Left renal cortex interstitium (tissue), 4 donors: ENCODE measurements at regions not wholly inside any gene's neighbourhood (a gene's known extent, or its start where the extent isn't known, plus 50 kb on each side); places are given as distances from the start of the nearest gene placed in this dataset.

Source experiments
- DNase-seq, 4 donors: peaks; one replicate each; pipeline ENCODE4 v3.0.0-alpha.2; 2013; ENCODE audit warnings: low read depth in 4 of 4, low spot score in 2 of 4, missing footprints in 1 of 4

DNA sequence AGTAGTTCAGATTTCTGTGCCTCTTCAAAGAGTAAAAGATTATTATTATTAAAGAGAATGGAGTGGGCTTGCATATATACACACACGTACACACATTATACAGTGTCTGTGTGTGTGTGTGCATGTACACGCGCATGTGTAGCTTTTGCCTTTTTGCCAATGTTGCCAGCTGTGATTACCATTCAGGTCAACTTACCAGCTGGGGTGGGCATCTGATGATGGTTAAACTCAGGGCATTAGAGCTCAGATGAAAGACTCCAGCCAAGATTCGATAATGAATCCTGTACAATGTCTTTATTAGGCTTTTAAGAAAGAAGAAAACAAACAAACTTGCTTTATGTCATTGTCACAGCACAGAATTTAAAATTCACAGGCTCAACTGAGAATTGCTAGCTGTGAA is 296.5 kb upstream of the DMAC1 start:
- no peak for DNase-seq

DNA sequence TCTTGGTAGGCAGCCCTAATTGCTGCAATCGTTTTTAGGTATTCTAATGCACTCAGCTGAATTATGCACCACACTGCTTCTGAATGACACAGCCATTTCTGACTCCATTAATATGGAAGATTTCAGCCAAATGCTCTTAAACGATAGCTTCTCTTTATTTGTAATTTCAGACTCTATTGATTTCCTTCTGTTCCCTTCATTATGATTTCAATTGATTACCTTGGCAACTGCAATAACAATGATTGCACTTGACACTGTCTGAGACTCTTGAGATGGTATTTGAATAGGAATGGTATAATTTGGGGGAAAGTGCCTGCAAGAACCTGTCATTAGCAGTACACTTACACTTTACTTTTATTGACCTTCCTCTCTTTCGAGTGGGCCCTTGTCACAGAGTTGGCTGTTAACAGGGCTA is 296.1 kb upstream of the DMAC1 start:
- DNase-seq, result no peak

DNA sequence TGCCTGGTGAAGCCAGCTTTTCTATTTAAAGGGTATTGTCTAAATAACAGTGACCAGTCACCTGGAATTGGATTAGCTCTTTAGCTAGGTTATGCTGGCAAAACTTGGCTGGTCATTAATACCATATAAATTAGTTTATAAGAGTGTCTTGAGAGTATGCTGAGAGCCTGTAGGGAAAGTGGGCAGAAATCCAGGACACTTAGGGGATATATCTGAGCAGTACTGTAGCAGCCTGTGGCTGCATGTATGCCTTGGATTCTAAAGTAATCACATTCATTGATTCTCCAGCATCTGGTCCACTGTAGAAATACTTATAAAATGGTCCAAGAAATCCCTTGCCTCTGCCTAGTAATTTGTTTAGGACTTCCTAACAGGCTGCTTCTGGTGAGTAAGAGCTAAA is 288.9 kb upstream of the DMAC1 start:
- no peak for DNase-seq

DNA sequence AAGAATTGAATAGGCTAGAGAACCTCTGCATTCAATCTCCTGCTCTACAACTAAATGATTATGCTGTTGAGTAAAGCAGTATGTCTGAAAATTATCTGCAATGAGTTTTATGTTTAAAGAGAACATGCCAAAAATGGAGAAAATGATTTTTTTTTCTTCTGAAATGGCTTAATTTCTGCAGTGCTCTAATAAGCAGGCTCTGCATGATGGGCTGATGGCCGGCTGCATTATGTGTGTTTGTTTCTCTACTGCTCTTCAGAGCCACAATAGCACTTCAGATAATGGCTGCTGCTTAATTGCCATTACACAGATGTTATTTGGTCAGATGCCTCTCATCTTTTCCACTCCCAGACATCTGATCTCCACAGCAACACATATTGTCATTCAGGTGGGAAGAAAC is 286.4 kb upstream of the DMAC1 start:
- DNase-seq, result no peak

DNA sequence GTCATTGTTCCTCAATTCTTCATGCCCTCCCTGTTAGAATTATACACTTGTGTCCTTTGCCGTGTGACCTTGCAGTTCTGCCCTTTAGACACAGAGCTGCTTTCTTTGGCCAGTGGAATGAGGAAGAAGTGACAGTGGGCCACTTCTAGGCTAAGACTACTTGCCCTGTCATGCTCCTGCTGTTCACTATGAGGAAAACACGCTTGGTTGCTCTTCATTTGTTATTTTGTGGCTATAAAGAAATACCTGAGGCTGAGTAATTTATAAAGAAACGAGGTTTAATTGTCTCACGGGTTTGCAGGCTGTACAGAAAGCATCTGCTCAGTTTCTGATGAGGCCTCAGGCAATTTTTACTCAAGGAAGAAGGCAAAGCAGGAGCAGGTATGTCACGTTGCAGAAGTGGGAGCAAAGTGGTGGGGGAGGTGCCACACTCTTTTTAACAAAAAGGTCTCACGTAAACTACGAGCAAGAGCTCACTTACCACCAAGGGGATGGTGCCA is 279.1 kb upstream of the DMAC1 start:
- DNase-seq, result no peak

DNA sequence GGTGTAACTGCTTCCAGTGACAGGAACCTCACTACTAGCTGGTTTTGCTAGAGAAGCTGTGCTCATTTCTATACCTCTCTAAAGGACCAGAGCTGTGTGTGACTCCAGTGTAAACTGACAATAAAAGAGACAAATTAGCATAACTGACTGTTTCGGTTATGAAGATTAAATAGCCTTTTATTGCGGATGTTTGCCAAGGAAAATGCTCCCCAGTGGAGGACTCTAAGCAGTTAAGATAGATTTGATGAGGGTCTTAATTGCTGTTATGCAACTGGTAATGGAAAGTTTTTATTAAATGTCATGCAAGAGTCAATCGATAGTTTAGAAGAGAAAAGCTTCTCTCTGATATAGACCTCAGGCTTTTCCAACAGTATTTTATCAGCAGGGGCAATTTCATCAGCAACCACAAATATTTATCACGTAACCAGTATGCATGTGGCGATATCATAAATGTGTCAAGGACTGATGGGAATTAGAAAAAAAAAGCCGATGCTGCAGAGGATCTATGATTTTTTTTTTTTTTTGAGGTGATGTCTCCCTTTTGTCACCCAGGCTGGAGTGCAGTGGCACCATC is 275.2 kb upstream of the DMAC1 start:
- DNase-seq, result no peak

DNA sequence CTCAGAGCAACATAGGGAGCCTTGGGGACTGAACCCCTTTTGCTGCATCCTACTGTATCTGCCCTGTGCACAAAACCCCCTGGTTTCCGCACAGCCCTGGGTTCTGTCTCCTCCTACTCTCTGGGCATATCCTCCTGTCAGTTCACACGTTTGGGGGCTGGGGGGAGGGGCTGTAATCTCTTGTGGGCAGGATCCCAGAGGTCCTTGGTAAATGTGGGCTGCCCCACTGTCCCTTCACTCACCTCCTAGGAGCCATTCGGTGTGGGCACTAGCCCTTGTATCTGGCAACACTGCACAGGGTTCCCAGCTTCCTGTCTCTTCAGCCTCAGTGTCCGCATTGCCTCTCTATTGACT is 271.8 kb upstream of the DMAC1 start:
- no peak for DNase-seq

DNA sequence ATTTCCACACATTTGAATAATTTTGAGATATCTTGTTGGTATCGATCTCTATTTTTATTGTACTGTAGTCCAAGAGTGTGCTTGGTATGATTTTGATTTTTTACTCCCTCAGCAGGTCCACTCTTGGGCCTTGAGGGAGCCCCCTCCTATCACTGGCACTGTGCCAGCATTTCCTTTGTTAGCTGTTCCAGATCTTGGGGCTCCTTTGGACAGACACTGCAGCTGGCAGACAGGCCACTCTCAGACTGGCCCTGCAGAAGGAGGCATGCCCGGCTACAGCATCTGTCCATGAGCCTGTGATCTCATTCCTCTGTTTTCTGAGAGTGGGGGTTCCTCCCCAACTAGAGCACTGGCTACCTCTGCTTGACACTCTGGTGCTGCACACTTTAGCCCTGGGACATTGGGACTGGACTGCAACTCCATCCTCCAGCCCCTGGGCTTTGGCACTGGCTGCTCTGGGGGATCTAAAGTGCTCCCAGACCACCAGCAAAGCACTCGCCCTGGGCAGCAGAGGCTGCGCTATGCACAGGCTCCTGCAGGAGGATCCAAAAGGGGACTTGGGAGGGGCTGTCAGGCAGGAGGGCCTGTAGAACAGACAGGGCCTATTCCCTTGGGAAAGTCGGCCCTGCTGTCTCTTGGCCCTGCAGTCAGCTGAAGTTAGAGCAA is 271.3 kb upstream of the DMAC1 start:
- DNase-seq, result no peak

DNA sequence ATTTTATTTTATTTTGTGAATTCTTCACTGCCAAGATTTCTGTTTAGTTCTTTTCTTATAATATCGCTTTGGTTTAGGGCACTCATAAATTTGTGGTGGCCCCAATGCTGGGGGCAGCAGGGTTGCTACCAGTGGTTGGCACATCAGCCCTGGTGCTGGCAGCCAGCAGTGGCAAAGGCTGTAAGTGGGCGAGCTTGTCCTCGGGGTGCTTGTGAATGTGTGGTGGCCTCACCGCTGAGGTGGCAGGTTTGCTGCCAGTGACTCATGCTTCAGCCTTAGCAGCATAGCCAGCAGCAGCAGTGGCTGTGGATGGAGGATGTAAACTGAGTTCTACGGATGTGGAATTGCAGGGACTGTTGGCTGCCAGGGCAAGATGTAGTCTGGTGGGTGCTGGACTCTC is 262.9 kb upstream of the DMAC1 start:
- no peak for DNase-seq

DNA sequence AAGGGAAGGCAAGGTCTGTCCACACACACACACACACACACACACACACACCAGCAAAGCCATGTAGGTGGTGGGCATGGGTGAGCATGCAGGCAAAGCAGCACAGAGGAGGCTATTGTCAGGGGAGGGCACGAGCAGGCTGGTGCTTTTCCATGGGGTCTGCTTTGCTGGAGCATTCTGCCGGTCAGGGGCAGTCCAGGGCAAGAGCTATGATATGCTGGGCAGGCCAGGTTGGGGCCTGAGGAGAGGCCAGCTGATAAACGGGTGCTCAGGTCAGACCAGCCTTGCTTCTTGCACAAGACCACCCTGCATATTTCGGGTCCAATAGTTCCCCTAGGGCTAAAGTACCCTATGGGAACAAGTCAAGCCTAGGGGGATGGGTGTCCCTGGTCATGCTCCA is 253.9 kb upstream of the DMAC1 start:
- DNase-seq, result no peak

DNA sequence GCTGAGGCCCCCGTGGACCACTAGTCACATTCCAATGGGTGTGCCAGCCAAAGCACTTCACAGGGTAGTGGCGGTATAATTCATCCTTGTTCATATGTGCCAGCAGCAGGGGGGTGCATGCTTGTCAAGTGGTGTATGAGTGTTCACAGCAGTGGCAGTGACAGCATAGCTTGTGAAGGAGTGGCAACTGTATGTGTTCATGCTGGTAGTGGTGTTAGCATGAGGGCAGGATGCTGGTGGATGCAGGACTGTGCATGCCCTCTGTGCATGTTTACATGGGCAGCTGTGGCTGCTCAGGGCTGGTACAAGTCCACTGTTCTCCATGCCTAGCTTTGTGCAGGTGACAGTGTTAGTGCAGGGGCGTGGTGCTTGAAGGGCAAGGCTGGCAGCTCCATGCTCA is 253.4 kb upstream of the DMAC1 start:
- DNase-seq, result no peak

DNA sequence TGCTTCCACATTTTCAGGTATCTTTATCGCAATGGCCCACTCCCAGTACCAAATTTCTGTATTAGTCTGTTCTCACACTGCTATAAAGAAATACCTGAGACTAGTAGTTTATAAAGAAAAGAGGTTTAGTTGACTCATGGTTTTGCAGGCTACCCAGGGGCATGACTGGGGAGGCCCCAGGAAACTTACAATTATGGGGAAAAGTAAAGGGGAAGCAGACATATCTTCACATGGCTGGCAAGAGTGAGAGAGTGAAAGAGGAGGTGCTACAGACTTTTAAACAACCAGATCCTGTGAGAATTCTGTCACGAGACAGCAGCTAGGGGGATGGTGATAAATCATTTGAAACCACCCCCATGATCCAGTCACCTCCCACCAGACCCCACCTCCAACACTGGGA is 238.2 kb upstream of the DMAC1 start:
- DNase-seq, result no peak

DNA sequence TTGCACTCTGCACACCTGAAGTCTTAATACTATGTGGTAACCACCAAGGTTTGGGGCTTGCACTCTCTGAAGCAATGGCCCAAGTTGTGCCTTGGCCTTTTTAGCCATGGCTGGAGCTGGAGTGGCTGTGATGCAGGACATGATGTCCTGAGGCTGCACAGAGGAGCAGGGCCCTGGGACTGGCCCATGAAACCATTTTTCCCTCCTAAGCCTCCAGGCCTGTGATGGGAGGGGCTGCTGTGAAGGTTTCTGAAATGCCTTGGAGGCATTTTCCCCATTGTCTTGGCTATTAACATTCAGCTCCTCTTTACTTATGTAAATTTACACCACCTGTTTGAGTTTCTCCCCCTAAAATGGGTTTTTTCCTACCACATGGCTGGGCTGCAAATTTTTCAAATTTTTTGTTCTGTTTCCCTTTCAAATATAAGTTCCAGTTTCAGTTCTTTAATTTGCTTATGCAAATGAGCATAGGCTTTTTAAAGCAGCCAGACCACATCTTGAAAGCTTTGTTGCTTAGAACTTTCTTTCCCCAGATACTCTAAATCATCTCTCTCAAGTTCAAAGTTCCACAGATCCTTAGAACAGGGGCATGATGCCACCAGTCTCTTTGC is 237.4 kb upstream of the DMAC1 start:
- no peak for DNase-seq

DNA sequence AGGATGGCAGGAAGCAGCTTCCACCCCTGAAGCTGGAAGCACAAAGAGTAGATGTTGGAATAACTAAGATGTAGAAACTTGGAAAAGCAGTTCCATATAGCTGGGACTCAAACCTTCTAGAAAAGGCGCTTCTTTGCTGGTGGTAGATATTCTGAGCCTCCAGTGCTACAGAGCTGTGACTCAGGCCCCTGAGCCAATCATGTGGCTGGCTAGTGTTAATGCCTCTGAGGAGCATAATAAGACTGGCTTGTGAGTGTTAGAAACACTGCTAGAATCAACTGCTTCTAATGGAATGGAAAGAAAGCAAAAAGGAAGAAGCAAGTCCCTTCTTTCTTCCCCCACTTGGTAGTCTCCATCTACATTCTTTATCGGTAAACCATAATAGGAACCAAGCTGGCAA is 234.2 kb upstream of the DMAC1 start:
- DNase-seq, result no peak

DNA sequence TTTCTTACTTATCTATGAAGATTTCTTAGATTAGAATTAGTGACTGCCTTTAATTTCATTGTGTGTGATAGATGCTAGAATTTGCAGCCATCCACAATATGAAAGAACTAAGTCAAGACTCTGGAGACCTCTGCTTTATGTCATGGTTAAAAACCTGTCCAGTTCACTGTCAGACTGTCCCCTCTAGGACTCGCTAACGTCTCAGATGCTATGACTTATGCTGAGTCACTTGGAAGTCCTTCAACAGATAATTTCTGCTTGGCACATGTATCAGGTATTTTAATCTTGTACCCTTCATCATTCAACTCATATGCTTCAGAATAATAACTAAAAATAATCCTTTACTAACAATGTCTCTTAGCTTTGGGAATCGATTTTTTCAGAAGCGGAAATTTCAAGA is 230.5 kb upstream of the DMAC1 start:
- no peak for DNase-seq

DNA sequence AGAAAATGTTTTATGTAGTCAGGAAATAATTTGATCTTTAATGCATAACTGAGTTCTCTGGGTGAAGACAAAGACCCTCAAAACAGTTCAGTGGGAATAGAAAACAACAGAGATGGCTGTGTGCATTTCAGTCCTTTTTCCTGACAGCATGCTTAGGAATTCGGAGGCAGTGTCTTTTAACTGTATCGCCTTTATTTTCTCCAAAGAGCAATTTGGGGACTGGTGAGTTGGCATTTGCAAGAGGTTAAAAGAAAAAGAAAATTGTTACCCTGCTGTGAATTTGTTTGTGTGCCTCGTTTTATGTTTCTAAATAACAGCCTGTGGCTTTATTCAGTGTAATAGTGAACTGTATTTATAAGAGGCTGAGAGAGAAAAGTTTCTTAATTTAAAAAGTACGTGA is 227.8 kb upstream of the DMAC1 start:
- DNase-seq, result no peak

DNA sequence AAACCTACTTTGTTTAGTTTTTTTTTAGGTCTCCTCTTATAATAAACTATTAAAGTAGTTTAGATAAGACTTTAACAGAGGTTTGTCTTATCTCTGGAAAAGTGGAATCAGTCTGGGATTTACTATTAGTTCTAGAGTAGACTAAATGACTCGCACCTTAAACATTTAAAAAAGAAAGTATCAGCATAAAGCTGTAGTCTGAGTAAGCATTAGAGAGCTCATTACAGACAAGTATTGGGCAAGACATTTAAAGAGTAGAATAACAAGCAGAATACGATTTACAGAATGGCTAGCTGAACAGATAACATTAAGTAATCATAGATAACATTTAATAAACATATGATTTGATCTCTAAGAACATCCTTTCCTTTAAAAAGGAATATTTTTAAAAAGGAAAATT is 226.0 kb upstream of the DMAC1 start:
- DNase-seq, result no peak

DNA sequence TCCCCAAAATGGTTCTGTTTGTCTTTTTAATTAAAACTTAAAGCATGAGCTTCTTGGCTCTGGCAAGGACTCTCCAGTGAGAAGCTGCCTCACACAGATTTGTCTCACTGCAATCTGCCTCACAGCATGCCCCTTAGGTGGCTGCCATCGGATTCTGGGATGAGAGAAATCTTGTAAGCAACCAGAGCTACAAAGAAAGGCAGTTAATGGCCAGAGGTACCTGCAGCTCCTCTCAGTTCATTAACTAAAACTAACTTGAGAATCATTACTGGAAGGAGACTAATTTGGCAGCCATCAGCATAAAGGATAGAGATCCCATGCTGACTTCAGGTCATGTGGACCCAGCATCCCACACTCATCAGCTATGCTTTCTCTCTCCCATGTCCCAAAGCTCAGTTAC is 220.6 kb upstream of the DMAC1 start:
- no peak for DNase-seq

DNA sequence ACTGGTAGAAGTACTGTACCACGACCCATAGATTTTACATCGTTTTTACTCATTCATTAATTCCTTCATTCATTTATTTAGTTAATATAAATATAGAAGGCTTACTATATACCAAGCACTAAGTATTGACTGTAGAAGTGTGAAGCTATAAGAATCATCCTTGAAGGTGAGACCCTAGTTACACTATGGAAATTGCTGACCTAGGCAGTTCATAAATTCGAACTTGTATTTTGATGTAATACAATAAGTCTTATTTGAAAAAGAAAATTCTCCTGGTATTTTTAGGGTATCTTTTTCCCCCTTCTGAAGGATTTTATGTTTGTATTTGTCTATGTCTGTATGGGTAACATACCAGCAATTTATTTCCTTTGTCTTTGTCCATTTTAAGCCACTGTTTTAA is 220.1 kb upstream of the DMAC1 start:
- DNase-seq, result no peak

DNA sequence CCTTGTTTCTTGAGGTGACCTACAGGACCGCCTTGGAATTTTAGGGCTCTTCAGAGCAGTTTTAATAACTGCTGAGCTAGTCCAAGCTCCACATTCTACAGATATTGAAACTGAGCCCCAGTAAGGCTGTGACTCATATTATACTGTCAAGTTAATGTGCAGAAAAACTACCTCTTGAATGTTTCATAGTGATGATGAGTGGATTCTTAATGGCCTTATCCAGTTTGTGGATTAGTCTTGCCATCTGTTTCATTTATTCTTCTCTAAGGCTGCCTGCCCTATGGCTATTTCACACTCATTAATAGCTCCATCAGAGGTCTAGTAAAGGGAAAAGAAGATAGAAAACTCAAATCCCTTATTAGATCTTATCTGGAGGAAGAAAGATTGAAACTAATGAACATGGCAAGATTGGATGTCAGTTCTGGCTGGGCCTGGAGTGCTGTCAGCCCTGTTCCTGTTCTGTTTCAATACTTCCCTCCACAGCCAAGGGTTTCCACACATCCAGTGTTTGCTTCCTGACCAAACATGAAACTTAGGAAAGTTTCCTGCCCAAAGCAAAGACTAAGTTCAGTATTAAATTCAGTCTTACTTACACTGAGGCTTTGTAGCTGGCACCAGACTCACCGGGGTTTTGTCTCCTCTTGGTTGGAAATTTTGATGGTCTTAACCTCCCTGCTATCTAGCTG is 215.6 kb upstream of the DMAC1 start:
- DNase-seq, result no peak

DNA sequence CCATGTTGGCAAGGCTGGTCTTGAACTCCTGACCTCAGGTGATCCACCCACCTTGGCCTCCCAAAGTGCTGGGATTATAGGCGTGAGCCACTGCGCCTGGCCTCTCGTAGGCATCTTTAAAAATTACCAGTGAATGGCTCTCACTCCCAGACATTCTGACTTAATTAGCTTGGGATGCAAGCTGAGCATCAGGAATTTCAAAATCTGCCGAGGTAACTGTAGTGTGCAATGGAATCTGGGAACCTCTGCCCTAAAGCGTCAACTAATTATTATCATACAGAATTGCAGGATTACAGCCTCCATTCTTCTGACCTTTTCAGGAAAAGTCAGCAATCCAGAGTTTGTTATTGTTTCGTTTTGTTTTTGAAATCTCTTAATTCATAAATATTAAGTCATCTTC is 213.4 kb upstream of the DMAC1 start:
- no peak for DNase-seq

DNA sequence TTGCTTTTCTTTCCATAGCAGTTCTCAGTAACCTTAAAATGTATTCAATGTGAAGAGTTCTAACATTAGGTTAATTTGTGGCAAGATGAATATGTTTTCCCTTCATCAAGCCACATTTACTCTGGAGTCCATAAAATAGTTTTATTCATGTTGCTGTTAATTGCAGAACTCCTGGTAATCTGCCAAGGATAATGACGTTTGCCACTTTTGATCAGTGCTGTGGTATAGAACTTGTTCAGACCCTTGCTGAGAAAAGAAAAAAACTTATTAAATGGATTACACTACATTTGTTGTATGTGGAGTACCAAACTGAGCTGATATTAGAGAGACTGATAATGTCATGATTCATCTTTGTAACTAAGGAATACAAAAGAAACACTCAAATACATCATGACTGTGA is 212.4 kb upstream of the DMAC1 start:
- no peak for DNase-seq
